GM21528 (cell line): ENCODE measurements at regions not wholly inside any gene's neighbourhood (a gene's known extent, or its start where the extent isn't known, plus 50 kb on each side); places are given as distances from the start of the nearest gene placed in this dataset.

Source experiments
- ATAC-seq: cut with Tn5 transposase; IDR thresholded peaks from one replicate; pipeline ENCODE4 v1.9.1; 2021; ENCODE audit warnings: mild to moderate bottlenecking, moderate library complexity; ENCODE audit not compliant: unreplicated experiment, low FRiP score

DNA sequence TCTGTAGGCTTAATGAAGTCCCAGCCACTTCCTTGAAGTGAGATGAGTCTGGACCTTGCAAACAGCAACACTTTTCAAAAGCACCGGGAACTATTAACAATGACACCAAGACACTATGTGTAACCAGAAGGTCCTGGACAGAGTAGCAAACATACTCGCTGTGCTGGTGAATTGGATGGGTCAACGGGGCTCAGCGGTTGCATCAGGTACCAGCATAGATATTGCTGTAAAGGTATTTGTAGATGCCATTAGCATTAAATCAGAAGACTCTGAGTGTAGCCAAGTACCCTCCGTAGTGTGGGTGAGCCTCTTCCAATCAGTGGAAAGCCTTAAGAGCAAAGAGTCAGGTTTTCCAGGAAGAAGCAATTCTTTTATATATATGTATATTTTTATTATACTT lies 140.5 kb downstream of the IRX2 start:
- no peak for ATAC-seq

DNA sequence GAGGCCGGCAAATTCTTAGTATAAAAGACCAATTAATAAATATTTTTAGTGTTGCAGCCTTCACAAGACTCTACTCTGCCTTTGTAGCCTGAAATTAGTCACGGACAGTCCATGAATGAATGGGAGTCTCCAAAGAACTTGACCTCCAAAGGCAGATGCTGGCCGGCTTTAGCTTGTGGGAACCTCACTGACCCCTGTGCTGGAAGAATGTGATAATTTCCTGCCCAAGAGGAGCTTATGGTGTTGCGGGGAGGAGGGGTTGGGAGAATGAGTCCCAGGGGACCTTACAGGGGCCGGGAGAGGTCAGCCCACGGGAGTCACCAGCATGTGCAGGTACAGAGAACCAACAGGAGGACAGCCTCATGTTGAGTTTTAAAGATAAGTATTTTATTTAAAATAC lies 143.1 kb downstream of the IRX2 start:
- no peak for ATAC-seq

DNA sequence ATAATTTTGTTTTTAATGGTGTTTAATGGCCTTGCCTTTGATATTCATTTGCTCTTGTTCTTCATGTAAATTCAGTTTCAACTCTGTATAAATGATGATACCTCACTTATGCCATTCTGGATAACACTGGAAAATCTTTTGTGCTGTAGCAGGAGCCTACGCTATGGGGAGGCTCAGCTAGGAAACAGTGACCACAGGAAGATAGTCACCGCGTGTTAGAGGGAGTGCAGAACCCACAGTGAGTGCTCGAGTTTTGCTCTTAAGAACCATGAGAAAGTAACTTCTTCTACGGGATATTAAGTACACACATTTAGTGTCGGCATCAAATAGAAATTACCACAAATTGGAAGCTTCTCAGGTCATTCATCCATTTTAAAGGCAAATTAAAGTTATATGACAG lies 143.9 kb downstream of the IRX2 start:
- ATAC-seq, result no peak

DNA sequence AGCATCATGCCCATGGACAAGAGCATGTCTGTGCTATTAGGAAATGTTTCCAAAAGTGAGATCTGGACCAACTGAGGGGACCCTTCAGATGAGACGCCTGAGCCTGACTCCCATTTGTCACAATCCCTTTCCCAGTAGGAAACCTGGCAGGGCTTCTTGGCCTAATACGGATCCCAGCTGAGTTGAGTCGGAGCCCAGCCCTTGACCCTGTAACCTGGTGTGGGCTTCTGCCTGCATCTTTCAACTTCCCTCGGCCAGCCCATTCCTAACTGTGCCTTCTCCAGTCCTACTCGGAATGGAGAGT lies 148.3 kb downstream of the IRX2 start:
- no peak for ATAC-seq

DNA sequence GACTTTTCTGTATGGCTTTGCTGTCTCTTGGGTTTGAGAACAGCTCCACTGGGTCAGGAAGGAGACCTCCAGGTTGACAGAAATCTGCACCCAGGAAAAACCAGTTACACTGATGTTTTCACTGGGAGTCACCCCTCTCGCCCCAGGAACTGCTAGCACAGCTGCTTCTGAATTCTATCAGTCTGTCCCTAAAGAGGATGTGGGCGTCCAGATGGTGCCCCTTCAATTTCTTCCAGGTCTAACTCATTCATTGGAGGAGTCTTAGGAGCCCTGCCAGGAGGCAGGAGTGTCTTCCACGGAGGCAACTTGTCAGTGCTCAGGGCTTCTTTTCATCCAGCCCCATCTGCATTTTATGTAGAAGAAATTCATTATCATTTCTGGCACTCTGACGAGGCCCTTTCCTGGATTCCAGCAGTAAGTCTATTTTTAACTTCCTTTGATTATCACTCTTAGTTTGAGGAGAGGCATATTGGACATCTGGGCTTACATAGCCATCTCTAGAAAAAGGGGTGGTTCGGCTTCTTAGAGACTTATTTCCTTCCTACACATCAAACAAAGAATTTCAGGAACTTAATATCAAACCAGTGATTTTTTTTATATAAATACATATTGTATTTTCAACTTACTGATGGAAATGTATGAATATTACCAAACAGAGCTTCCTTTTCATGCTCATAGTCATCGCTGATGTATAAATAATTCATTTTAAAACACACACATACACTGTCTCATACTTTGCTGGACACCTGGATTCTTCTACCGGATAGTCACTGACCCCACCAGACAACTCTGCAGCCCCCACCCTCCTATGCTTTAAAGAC lies 148.8 kb downstream of the IRX2 start:
- no peak for ATAC-seq

DNA sequence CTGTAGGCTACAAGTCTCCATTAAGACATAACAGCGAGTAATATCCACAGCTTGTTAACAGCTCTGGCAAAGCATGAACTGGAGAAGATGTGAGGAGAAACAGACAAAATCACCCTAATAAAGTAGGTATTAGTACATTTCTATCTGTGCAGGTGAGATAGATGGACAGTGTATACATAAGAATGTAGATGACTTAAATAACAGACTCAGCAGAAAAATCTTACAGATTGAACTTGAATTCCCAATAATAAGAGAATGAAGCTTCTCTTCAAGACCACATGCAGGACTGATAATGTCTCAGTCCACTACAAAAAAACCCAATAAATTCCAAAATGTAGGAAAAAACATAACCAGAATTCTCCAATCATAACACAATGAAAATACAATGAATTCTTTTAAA lies 153.0 kb downstream of the IRX2 start:
- ATAC-seq, result no peak

DNA sequence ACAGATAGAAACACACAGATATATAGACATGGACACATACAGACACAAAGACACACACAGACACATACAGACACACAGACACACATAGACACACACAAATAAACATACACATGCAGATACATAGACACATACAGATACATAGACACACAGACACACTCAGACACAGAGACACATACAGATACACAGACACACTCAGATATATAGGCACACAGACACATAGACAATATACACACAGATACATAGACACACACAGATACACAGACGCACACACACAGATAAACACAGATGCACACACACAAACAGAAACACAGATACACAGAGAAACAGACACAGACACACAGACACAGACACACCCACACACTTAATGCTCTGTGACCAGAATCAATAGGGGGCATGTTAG lies 156.8 kb downstream of the IRX2 start:
- no peak for ATAC-seq

DNA sequence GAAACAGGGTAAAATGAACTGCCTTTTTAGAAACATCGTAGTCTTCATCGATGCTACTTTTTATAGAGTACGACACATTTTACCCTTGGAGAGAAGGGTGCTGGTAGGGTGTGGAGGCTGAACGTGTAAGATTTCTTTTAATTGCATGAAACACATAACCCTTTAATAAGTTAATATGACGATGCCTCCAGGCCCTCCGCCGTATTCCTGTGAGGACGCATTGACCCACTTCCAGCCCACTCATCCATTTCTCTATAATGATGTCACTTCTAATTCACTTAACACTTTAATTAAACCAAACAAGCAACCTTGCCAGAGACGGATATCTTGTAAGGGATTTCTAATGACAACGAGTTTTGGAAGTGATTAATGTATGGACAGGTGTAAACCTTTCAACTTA lies 158.7 kb downstream of the IRX2 start:
- ATAC-seq, result no peak

DNA sequence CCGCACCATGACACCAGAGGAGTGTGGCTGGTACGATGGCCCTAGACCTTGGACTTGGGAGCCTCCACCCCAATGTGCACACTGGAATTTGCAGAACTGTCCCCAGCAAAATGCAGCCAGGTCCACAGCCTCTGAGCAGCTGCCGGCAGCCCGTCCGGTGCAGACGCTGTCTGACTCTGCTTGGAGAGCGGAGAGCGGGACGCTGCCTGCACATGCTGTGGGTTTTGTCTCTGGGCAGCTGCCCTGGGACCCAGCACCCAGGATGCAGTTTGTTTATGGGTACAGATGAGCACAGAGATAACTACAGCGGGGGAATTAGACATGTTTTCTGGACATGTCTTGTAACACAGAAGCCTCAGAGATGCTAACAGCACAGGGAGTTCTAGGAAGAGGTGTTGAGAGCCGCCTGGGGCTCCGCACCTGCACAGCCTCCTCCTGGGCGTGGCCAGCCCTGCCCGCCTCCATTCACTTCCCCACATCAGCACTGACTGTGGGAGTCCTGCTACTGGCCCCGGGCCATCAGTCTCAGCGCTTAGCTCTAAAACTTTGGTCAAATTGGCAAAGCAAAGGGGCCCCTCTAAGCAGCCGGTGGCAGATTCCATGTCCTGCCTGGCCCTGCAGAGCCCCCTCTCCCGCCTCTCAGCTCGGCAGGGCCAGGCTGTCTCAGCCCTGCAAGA lies 159.6 kb downstream of the IRX2 start:
- no peak for ATAC-seq

DNA sequence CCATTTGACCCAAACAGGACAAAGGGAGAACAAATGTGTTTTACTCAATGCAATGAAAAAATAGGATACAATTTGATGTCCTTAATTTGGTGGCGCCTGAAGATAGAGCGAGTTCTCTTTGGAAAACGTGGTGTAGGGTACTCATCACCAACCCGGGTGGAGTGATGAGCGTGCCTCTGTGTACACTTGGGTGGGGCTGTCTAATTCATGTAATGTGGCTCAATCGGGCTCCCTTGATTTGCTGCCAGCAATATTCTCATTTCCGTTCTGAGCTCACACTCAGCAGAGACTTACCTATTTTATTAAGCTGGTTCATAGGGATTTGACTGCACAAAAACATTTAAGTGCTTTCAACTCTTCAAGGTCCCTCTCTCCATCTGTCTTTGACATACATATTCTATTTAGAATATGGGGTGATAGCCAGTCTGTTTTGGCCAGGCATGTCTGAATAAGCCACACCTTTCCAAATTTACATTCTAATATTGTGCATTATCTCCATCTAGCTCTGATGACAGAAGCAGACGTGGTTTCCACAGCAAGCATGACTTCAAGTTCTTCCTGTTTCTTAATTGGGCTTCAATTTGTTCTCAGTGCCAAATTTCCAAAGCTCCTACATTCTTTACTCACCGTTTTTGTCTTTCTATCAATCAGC lies 162.5 kb downstream of the IRX2 start:
- ATAC-seq, result no peak

DNA sequence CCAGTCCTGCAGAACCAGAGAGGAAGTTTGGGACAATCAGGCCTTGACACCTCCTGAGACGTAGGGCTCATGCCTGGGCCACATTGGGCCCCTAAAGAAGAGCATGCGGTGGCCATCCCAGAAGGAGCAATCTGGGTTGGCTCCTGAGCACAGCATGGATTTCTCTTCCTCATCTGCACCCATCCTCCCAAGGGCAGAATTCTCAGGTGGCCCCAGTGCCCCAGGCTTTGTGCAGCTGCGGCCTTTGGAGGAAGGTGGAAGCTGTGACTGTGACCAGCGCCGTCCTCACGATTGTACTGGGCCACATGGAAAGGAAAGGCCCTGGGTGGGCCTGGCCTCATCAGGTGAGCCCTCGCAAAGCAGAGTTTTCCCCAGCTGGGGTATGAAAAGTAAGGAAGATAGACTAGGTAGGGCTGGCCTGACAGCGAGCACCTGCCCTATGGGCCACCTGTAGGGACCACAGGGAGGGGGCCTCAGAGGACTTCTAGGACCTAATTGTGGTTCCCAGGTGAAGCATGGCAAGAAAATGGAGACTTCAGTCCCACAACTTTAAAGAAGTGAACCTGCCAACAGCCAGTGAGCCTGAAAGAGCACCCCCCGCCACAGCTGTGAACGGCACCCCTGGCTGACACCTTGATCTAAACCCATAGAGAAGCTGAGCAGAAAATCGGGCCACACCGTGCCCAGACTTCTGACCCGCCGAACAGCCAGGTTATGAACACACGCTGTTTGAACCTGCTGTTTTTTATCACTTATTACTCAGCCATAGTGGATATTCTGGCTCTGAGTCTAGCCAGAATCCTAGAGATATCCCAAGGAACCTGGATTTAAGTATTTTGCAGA lies 164.1 kb downstream of the IRX2 start:
- no peak for ATAC-seq

DNA sequence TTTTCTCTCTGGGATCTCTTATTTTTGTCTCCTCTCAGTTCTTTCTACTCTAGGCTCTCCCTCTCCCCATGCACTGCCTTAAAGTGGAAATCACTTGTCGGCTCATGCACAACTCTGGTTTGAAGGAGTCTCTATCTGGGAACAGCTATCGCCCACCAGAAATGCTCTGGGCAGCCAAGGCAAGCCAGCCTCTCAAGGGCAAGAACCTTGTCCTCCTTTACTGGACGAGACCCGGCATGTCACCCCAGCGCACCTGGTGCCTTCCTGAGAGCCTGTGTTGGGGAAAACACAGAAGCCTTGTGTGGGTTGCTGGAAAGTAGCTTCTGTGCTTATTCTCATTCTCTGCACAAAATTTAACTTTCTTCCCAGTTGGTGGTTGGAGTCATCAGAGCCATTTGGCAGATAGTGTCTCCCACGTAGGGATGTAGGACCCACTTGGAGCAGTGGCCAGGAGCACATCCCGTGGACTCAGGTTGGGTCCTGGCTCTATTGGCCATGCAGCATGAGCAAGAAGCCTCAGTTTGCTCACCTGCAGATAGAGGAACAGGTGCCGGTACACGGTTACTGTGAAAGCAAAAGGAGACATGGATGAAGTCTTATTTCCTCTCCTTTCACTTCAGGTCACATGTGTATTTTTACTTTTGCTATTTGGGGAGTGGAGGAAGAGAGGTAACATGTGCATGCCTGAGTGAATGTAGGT lies 165.3 kb downstream of the IRX2 start:
- no peak for ATAC-seq

DNA sequence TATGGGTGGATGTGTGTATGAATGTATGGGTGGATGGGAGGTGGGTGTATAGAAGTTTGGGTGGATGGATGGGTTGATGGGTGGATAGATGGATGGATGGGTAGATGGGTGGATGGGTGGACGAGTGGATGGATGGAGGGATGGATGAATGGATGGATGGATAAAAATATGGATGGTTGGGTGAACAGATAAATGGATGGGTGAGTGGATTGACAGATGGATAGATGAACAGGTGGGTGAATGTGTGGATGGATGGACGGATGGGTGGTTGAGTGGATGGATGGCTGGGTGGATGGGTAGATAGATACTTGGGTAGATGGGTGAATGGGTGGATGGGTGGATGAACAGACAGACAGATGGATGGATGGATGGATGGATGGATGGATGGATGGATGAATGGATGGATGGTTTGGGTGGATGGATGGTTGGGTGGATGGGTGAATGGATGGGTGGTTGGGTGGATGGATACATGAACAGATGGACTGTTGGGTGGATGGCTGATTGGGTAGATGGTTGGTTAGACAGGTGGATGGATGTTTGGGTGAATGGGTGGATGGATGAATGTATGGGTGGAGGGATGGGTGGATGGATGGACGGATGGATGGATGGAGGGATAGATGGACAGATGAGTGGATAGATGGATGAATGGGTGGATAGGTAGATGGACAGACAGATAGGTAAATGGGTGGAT lies 166.8 kb downstream of the IRX2 start:
- no peak for ATAC-seq

DNA sequence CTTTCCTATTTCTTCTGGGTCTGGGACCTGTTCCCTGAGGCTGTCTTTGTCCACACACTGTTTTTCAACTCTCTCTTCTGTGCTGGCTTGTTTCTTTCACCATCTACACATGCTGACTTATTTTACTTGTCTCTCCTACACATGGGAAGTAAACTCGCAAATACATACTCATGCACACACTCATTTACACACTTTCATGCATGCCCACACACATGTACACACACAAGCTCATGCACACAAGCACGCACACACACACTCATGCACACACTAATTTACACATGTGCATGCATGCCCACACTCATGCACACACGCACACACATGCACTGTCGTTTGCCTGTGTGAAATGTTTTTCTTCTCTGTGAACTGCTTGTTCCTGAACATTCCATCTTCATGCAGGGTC lies 169.0 kb downstream of the IRX2 start:
- no peak for ATAC-seq

DNA sequence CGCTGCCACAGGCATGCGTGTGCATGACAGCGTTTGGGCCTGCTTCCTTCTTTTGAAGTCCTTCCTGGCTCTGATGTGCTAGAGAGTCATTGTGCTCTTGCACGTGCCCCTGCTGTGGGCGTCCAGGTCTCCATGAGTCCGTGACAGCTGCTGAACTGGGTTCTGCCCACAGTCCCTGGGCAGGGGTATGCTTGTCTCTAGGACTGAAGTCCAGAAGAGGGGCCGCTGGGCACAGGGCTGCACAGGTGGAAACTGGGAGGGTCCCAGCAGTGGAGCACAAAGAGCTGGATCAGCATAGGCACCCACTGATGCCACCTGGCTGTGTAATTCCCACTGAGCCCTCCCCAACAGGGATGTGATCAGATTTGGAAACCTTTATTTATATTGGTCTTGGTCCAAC lies 169.4 kb downstream of the IRX2 start:
- no peak for ATAC-seq

DNA sequence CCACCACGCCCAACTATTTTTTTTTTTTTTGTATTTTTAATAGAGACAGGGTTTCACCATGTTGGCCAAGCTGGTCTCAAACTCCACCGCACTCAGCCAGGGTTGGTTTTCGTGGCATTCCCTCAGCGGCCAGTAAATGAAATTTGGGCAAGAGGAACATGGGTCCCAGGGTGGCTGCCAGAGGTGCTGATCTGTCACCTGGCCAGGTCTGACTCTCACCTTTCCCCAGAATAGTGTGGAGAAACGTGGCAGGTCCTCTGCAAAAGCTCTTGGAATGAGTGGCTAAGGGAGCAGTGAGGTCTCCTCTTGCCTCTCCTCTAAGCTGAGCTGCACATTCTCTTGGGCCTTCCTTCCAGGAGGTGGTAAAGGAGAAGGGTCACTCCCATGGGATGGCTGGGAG lies 170.1 kb downstream of the IRX2 start:
- no peak for ATAC-seq

DNA sequence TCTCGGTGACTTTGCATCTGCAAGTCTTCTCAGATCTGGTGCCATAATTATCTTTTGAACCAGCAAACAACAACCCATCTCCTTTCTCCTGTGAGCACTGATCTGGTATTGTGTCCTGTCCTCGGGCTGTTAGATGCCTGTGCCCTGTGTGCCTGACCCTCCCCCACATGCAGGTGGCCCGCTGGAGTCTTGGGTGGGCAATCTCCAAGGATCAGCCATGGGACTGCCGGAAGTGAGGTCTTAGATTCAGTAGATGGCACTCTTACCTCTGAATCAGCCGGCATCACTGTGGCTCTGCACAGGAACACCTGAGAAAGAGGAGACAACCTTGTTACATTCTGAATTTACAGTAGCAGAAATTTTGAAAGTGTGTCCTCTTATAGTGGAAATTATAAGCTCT lies 172.4 kb downstream of the IRX2 start:
- no peak for ATAC-seq

DNA sequence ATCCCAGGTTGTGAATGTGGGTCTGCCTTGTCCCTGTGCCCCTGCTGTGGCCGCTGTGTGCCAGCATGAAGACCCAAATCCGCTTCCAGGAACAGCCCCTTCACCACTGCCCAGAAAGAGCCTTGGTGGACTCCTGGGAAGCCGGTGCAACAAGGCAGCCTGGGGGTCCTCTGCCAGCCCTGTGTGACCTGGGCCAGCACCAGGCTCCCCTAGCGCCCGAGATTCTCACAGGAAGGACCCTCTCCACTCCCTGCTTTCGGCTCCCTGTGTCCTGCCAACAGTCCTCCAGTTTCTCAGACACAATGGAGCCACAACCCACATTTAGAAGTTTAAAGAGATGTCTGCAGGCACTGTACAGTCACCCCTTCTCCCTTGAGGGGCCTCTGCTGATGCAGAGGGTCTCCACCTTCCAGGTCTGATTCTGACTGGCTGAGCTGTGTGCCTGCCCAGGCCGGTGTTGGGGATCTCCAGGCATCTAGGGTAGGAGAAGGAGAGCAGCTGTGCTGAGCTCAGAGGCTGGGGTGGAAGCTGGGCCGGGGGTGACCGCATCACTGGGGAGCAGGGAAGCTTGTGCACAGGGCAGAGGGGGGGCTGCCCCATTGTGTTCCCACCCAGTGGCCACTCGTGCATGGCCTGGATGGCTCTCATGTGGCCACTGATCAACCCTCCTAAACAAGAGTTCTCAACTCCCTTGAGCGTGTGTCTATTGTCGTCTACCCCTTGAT lies 174.0 kb downstream of the IRX2 start:
- ATAC-seq, result no peak

DNA sequence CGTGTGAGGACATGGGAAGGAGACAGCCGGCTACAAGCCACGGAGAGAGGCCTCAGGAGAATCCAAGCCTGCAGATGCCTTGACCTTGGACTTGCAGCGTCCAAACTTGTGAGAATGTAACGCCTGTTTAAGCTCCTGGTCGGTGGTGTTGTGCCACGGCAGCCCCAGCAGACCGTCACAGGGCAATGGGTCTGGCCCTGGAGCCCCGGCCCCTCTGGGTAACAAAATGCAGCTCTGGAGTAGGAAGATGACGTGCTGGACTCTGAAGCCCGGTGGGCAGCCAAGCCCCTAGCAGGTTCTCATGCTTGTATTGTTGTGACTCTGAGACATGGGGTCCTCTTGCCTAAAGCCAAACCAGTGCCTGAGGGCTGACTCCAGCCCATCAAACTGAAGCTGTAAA lies 174.7 kb downstream of the IRX2 start:
- no peak for ATAC-seq
